GM19238 (cell line): ENCODE measurements at regions not wholly inside any gene's neighbourhood (a gene's known extent, or its start where the extent isn't known, plus 50 kb on each side); places are given as distances from the start of the nearest gene placed in this dataset.

Experiments
- DNase-seq: peaks from one replicate; pipeline ENCODE4 v3.0.0; 2011; ENCODE audit warnings: low spot score; ENCODE audit not compliant: insufficient read length

- no peak for DNase-seq
Measured at GRCh38 chr18:76255070-76255683, 239.9 kb downstream of the ZNF516 start.

- DNase-seq, result no peak
Measured at GRCh38 chr18:76252880-76253279, 242.2 kb downstream of the ZNF516 start.

- DNase-seq, result no peak
Measured at GRCh38 chr18:76252139-76252538, 242.9 kb downstream of the ZNF516 start.

GRCh38 chr18:76251691-76252090 is 243.4 kb downstream of the ZNF516 start:
- no peak for DNase-seq

- DNase-seq, result no peak
Measured at GRCh38 chr18:76246590-76246989, 248.5 kb downstream of the ZNF516 start.

- no peak for DNase-seq
Measured at GRCh38 chr18:76234676-76235060, 260.4 kb downstream of the ZNF516 start.

- DNase-seq, result no peak
Measured at GRCh38 chr18:76233876-76234675, 261.0 kb downstream of the ZNF516 start.

- DNase-seq, result no peak
Measured at GRCh38 chr18:76233406-76233805, 261.6 kb downstream of the ZNF516 start.

GRCh38 chr18:76232779-76233178 is 262.3 kb downstream of the ZNF516 start:
- DNase-seq, result no peak

GRCh38 chr18:76232010-76232409 is 263.0 kb downstream of the ZNF516 start:
- no peak for DNase-seq

- no peak for DNase-seq
Measured at GRCh38 chr18:76231402-76231801, 263.6 kb downstream of the ZNF516 start.

- DNase-seq, result no peak
Measured at GRCh38 chr18:76230791-76231190, 264.3 kb downstream of the ZNF516 start.

GRCh38 chr18:76228716-76229115 is 266.3 kb downstream of the ZNF516 start:
- DNase-seq, result no peak

GRCh38 chr18:76227759-76228158 is 267.3 kb downstream of the ZNF516 start:
- DNase-seq, result no peak

- no peak for DNase-seq
Measured at GRCh38 chr18:76223403-76223802, 271.6 kb downstream of the ZNF516 start.

GRCh38 chr18:76219023-76219422 is 276.0 kb downstream of the ZNF516 start:
- no peak for DNase-seq

- no peak for DNase-seq
Measured at GRCh38 chr18:76216096-76216495, 278.9 kb downstream of the ZNF516 start.

GRCh38 chr18:76213991-76214390 is 281.1 kb downstream of the ZNF516 start:
- no peak for DNase-seq

GRCh38 chr18:76212960-76213359 is 282.1 kb downstream of the ZNF516 start:
- no peak for DNase-seq

- no peak for DNase-seq
Measured at GRCh38 chr18:76209597-76209996, 285.4 kb downstream of the ZNF516 start.

- DNase-seq, result no peak
Measured at GRCh38 chr18:76208678-76209306, 286.2 kb downstream of the ZNF516 start.

- DNase-seq, result no peak
Measured at GRCh38 chr18:76205906-76206305, 289.1 kb downstream of the ZNF516 start.

- DNase-seq, result no peak
Measured at GRCh38 chr18:76203552-76203951, 291.5 kb downstream of the ZNF516 start.
